SU-DHL-6 (cell line): ENCODE measurements at regions not wholly inside any gene's neighbourhood (a gene's known extent, or its start where the extent isn't known, plus 50 kb on each side); places are given as distances from the start of the nearest gene placed in this dataset.

Source experiments
- H2AFZ ChIP-seq: fragments of 200-600 bp; sonication (generic); 2 replicates; pipeline ENCODE4 v1.6.1; 2014; ENCODE audit warnings: low read depth, mild to moderate bottlenecking, moderate library complexity, mixed read lengths, antibody characterized with exemption, low read length; ENCODE audit not compliant: severe bottlenecking
- H3F3A ChIP-seq: fragments of 200-600 bp; shearing (Covaris generic); 2 replicates; pipeline ENCODE4 v1.6.0; 2016; ENCODE audit warnings: antibody characterized with exemption, mild to moderate bottlenecking; ENCODE audit not compliant: insufficient read depth
- H3K27ac ChIP-seq: fragments of 200-600 bp; sonication (generic); 2 replicates; pipeline ENCODE4 v1.5.1; 2016; ENCODE audit warnings: low read depth, mild to moderate bottlenecking, low read length, moderate library complexity, mixed read lengths
- H3K27me3 ChIP-seq: fragments of 200-600 bp; sonication (generic), shearing (Covaris generic); 2 replicates; pipeline ENCODE4 v1.6.0; 2014; ENCODE audit warnings: mild to moderate bottlenecking, low read length
- H3K36me3 ChIP-seq: fragments of 200-600 bp; sonication (generic); 2 replicates; pipeline ENCODE4 v1.6.1; 2014; ENCODE audit warnings: mild to moderate bottlenecking, low read length, mixed read lengths
- H3K4me2 ChIP-seq: fragments of 300-600, 200-600 bp; shearing (Covaris generic), sonication (generic); 2 replicates; pipeline ENCODE4 v1.6.0; 2014; ENCODE audit warnings: low read length, low read depth, mild to moderate bottlenecking; ENCODE audit not compliant: poor library complexity, severe bottlenecking
- H3K4me3 ChIP-seq: fragments of 200-600 bp; sonication (generic); 2 replicates; pipeline ENCODE4 v1.5.1; 2014; ENCODE audit warnings: antibody characterized with exemption, low read length, mild to moderate bottlenecking, mixed read lengths; ENCODE audit not compliant: insufficient read depth, poor library complexity, severe bottlenecking
- H3K79me2 ChIP-seq: fragments of 200-600 bp; sonication (generic); 2 replicates; pipeline ENCODE4 v1.6.1; 2014; ENCODE audit warnings: mild to moderate bottlenecking, low read length, moderate library complexity; ENCODE audit not compliant: insufficient read depth
- H3K9ac ChIP-seq: fragments of 200-600 bp; sonication (generic); 2 replicates; pipeline ENCODE4 v1.7.0; 2014; ENCODE audit warnings: mild to moderate bottlenecking, low read length
- H3K9me2 ChIP-seq: fragments of 200-600 bp; sonication (generic); replicated peaks from 2 replicates; pipeline ENCODE4 v1.6.1; 2014; ENCODE audit warnings: low read length; ENCODE audit not compliant: insufficient read depth
- H3K9me3 ChIP-seq: fragments of 200-600 bp; sonication (generic); 2 replicates; pipeline ENCODE4 v1.6.1; 2014; ENCODE audit warnings: low read length, mixed read lengths; ENCODE audit not compliant: insufficient read depth
- H4K20me1 ChIP-seq: fragments of 200-600 bp; sonication (generic); 2 replicates; pipeline ENCODE4 v1.6.1; 2014; ENCODE audit warnings: low read depth, mild to moderate bottlenecking, antibody characterized with exemption, low read length, moderate library complexity, mixed read lengths
- EZH2phosphoT487 ChIP-seq: fragments of 200-600 bp; sonication (generic), shearing (Covaris generic); conservative IDR thresholded peaks from 2 replicates; pipeline ENCODE4 v1.6.1; 2018; ENCODE audit warnings: mild to moderate bottlenecking, antibody characterized with exemption, low read length, moderate library complexity, mixed read lengths
- TF ChIP-seq, protein P1 (sequence below): fragments of 200-600 bp; sonication (generic); IDR thresholded peaks from one replicate; pipeline ENCODE4 v1.5.1; 2017; ENCODE audit warnings: antibody characterized with exemption, mild to moderate bottlenecking, low read length, moderate library complexity; ENCODE audit not compliant: insufficient read depth, poor library complexity, severe bottlenecking

- H2AFZ ChIP-seq, result no peak overlapping the region
Observed at GRCh38 chr6:119717942-119718341, 368.4 kb upstream of the MAN1A1 start.

DNA sequence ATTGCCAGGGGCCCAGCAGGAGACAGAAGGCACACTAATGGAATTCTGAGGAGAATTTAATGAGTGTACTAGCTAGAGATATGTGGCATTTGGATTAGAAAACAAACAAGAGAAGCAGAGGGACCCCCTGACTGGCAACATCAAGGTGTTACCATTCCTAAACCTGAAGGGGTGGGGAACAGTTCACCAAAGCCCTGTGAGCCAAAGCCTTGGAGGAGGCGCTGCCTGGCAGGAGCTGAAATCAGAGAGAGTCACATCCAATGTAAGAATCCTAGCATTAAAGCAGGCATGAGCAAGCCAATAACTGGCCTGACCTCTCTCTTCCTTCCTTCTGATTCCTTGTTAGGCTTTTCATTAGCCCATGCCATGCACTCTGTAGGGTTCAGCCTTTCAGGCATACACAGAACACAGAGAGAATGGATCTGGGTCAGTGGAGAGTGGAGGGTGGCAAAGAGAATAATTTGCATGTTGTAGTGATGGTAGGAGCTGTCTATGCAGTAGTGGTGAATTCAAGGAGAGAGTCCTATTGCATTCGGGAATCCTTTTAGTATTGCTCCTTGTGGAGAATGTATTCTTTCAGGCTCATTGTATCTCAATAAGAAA lies 367.2 kb upstream of the MAN1A1 start:
- Histone ChIP-seq H3K4me3 (no peak overlapping the region), H3F3A (no peaks in the 10 kb centered on the region), H3K9me2 (no peaks in the 10 kb centered on the region), H3K27ac (no peak overlapping the region), H3K4me2 (no peak overlapping the region), H3K36me3 (no peaks in the 10 kb centered on the region), H3K9me3 (no peaks in the 10 kb centered on the region), H3K27me3 (no peaks in the 10 kb centered on the region), H3K79me2 (no peaks in the 10 kb centered on the region), H2AFZ (no peak overlapping the region), H3K9ac (no peak overlapping the region), H4K20me1 (no peaks in the 10 kb centered on the region)
- TF ChIP-seq EZH2phosphoT487, result no peak
- TF ChIP-seq, protein P1, sequence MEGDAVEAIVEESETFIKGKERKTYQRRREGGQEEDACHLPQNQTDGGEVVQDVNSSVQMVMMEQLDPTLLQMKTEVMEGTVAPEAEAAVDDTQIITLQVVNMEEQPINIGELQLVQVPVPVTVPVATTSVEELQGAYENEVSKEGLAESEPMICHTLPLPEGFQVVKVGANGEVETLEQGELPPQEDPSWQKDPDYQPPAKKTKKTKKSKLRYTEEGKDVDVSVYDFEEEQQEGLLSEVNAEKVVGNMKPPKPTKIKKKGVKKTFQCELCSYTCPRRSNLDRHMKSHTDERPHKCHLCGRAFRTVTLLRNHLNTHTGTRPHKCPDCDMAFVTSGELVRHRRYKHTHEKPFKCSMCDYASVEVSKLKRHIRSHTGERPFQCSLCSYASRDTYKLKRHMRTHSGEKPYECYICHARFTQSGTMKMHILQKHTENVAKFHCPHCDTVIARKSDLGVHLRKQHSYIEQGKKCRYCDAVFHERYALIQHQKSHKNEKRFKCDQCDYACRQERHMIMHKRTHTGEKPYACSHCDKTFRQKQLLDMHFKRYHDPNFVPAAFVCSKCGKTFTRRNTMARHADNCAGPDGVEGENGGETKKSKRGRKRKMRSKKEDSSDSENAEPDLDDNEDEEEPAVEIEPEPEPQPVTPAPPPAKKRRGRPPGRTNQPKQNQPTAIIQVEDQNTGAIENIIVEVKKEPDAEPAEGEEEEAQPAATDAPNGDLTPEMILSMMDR, result no peak

More at GRCh38 chr6:119717942-119718341, 368.4 kb upstream of the MAN1A1 start:
- Histone ChIP-seq H3K27me3 (no peaks in the 10 kb centered on the region), H3K27ac (no peak overlapping the region), H3K4me3 (no peak overlapping the region), H3K9ac (no peak overlapping the region), H3K9me3 (no peaks in the 10 kb centered on the region), H3K79me2 (no peaks in the 10 kb centered on the region), H3K36me3 (no peaks in the 10 kb centered on the region), H3F3A (no peaks in the 10 kb centered on the region), H4K20me1 (no peaks in the 10 kb centered on the region), H3K9me2 (no peaks in the 10 kb centered on the region), H3K4me2 (no peak overlapping the region)
- TF ChIP-seq, protein P1, result no peak
- no peak for TF ChIP-seq EZH2phosphoT487

- Histone ChIP-seq H3K36me3 (no peaks in the 10 kb centered on the region), H3K9me2 (no peaks in the 10 kb centered on the region), H3F3A (no peaks in the 10 kb centered on the region), H3K9me3 (no peaks in the 10 kb centered on the region), H3K27ac (no peak overlapping the region), H3K4me2 (no peak overlapping the region), H3K27me3 (no peaks in the 10 kb centered on the region), H3K4me3 (no peak overlapping the region), H3K9ac (no peak overlapping the region), H4K20me1 (no peaks in the 10 kb centered on the region), H3K79me2 (no peaks in the 10 kb centered on the region), H2AFZ (no peak overlapping the region)
- TF ChIP-seq, protein P1, result no peak
- no peak for TF ChIP-seq EZH2phosphoT487
Observed at GRCh38 chr6:119713903-119714302, 364.3 kb upstream of the MAN1A1 start.
